H1 (cell line): ENCODE measurements at regions not wholly inside any gene's neighbourhood (a gene's known extent, or its start where the extent isn't known, plus 50 kb on each side); places are given as distances from the start of the nearest gene placed in this dataset.

ENCODE experiments used
- CTCF ChIP-seq, 3 experiments: IDR thresholded peaks; 1 replicate in 2 of 3; 2 replicates in 1 of 3; pipeline versions ENCODE4 v1.5.1 to v1.6.1; 2011; ENCODE audit warnings: low read length in 3 of 3, mild to moderate bottlenecking in 3 of 3, inconsistent platforms in 2 of 3, low read depth in 1 of 3, moderate library complexity in 1 of 3; ENCODE audit not compliant: insufficient read depth in 1 of 3; ENCODE audit errors: control extremely low read depth in 1 of 3
- GABPA ChIP-seq: IDR thresholded peaks from 2 replicates; pipeline ENCODE4 v1.6.1; 2011; ENCODE audit warnings: mild to moderate bottlenecking, low read length, moderate library complexity, borderline replicate concordance; ENCODE audit not compliant: insufficient read depth
- HDAC6 ChIP-seq: IDR thresholded peaks from one replicate; pipeline ENCODE4 v1.7.1; 2012; ENCODE audit warnings: low read depth, mild to moderate bottlenecking, inconsistent platforms, low read length, moderate library complexity

- TF ChIP-seq CTCF (IDR thresholded peaks at IDR 0.05; ENCODE audit: control extremely low read depth in 1 of 3, insufficient read depth in 1 of 3, low read depth in 1 of 3, low read length in 3 of 3) (no peak), HDAC6 (no peak), GABPA (no peak)
- TF ChIP-seq, all 59 proteins: peak for 0
Observed at GRCh38 chr22:49634006-49634772, 193.5 kb downstream of the BRD1 start (continued).
